GM20000 (cell line): ENCODE measurements at regions not wholly inside any gene's neighbourhood (a gene's known extent, or its start where the extent isn't known, plus 50 kb on each side); places are given as distances from the start of the nearest gene placed in this dataset.

ENCODE experiments used
- DNase-seq: peaks from one replicate; pipeline ENCODE4 v3.0.0; 2012; ENCODE audit warnings: low spot score
- CTCF ChIP-seq: IDR thresholded peaks from 2 replicates; pipeline ENCODE4 v1.5.1; 2012; ENCODE audit warnings: mild to moderate bottlenecking, control low read depth; ENCODE audit errors: extremely low read depth, missing control alignments

DNA sequence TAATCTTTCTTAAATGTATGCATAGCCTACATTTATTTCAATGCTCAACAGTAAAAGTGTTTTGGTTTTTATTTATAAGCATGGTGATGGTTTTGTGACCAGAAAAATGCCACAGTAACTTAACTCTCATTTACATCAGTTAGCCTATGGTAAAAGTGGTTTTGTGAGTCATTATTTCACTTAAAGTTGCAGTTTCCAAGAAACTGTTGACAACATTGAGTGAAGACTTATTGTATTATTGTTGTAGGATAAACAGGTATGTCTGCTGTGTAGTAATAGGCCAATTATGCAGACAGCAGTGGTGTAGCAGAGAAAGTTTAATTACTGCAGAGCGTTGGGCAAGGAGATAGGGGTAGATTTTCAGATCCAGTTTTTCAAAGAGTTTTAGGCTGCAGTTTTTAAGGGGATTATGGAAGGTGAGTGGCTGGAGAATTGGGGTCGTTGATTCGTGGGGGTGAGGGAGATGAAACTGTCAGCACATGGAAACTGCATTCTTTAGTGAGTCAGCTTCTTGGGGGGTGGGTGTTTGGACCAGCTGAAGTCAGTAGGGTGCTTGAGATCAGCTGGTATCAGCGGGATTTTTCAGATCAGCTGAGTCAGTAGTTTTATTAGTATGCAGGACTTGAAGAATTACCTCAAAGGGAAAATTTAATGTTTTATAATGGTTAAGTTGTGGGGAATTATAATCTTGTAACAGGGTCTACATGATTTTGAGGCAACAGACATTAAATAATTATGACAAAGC lies 168.7 kb upstream of the FMN2 start:
- DNase-seq: no peak
- TF ChIP-seq CTCF: no peak

GRCh38 chr1:239924741-239925350 lies 166.8 kb upstream of the FMN2 start:
- TF ChIP-seq CTCF: no peak
- DNase-seq: no peak

GRCh38 chr1:239926184-239926583 lies 165.5 kb upstream of the FMN2 start:
- TF ChIP-seq CTCF: no peak
- no peak for DNase-seq

- TF ChIP-seq CTCF: no peak
- DNase-seq: no peak
Observed at GRCh38 chr1:239929317-239929716, 162.4 kb upstream of the FMN2 start.

- DNase-seq: no peak
- no peak for TF ChIP-seq CTCF
Observed at GRCh38 chr1:239930686-239931262, 160.9 kb upstream of the FMN2 start.

GRCh38 chr1:239931341-239931740 lies 160.3 kb upstream of the FMN2 start:
- TF ChIP-seq CTCF: no peak
- DNase-seq: no peak

GRCh38 chr1:239939602-239940001 lies 152.1 kb upstream of the FMN2 start:
- TF ChIP-seq CTCF: no peak
- DNase-seq: no peak
